ENCODE measurements at regions not wholly inside any gene's neighbourhood (a gene's known extent, or its start where the extent isn't known, plus 50 kb on each side); places are given as distances from the start of the nearest gene placed in this dataset.

DNA sequence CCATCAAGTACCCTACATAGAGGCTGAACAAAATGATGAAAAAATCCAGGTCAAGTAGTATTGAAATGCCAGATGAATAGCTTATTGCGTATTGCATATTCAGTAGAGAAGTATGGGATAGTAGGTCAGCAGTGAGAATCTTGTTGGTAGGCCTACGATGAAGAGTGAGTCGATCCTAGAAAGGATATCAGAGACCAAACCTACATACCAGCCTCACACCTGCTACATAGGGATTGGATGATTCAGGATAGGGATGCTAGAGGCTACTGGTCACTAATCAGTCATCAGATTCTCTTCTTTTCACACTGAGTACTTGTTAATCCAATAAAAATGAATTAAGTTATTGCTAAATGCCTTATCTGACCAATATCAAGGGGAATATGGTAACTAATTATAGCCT is 274.5 kb downstream of the DSEL start:
- Mint-ChIP-seq H3K4me3 (peak overlapping the region in 7 of 10 donors; percentile 5 to 70 (median 26)), H3K4me1 (peaks cover 16 to 48% (median 40%) of the 10 kb centered on the region in 4 donors), H3K9me3 (peaks cover 0 to 10% (median 0%) of the 10 kb centered on the region in 9 donors), H3K36me3 (no peaks in the 10 kb centered on the region), H3K27me3 (no peaks in the 10 kb centered on the region), H3K27ac (peak overlapping the region; percentile 56 to 93 (median 78))
- no peak for DNase-seq
- ATAC-seq: peak in 1 of 2 donors; percentile 4
- POLR2A ChIA-PET: no interaction called here

DNA sequence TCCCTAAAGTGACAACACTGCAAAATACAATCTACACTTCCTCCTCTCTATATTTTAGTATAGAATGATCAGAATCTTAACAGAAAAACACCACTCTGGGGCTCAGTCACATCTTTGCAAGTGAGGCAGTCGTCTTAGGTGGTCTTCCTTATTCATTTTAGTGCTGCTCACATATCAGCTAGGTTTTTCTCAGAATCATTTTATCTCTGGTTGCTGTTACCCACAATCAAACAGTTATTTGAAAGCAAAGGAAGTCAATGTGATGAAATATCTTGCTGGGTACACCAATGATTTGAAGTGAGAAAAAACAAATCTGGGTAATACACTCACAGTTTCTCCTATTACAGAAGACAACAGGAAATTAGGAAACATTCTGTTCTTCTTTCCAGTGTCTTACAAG is 275.2 kb downstream of the DSEL start:
- ATAC-seq: peak; percentile 66 to 85
- DNase-seq: peak in 4 of 10 donors; percentile 6 to 76 (median 60)
- peak overlapping the region in 9 of 10 donors; percentile 37 to 78 (median 64) for H3K4me3 Mint-ChIP-seq
- H3K4me1 Mint-ChIP-seq: peaks cover 16 to 54% (median 40%) of the 10 kb centered on the region in 4 donors
- POLR2A ChIA-PET: no interaction called here
- H3K9me3 Mint-ChIP-seq: peaks cover 0 to 10% (median 0%) of the 10 kb centered on the region in 9 donors
- H3K27ac Mint-ChIP-seq: peak overlapping the region; percentile 17 to 93 (median 68)
- H3K36me3 Mint-ChIP-seq: no peaks in the 10 kb centered on the region
- no peaks in the 10 kb centered on the region for H3K27me3 Mint-ChIP-seq

DNA sequence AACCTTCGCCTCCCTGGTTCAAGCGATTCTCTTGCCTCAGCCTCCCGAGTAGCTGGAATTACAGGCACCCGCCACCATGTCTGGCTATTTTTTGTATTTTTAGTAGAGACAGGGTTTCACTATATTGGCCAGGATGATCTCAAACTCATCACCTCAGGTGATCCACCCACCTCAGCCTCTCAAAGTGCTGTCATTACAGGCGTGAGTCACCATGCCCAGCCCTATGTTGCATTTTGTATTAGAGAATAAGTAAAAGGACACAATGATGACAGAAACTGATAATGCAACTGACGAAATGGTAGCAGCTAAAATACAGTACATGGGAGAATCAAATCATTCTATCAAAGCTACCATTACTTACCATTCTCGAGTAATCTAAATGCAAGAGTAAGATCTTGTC is 276.7 kb downstream of the DSEL start:
- no peak for ATAC-seq
- Mint-ChIP-seq H3K4me3 (no peak overlapping the region), H3K4me1 (peaks cover 16 to 54% (median 38%) of the 10 kb centered on the region in 4 donors), H3K27ac (peak overlapping the region in 6 of 10 donors; percentile 24 to 76 (median 45)), H3K36me3 (no peaks in the 10 kb centered on the region), H3K27me3 (no peaks in the 10 kb centered on the region), H3K9me3 (peaks cover 0 to 10% (median 0%) of the 10 kb centered on the region in 9 donors)
- no peak for DNase-seq
- POLR2A ChIA-PET: interaction anchor here (0.6 kb wide), 1 partner anchor 23 kb away, joined by 4 read pairs; no protein-coding TSS in a partner anchor

DNA sequence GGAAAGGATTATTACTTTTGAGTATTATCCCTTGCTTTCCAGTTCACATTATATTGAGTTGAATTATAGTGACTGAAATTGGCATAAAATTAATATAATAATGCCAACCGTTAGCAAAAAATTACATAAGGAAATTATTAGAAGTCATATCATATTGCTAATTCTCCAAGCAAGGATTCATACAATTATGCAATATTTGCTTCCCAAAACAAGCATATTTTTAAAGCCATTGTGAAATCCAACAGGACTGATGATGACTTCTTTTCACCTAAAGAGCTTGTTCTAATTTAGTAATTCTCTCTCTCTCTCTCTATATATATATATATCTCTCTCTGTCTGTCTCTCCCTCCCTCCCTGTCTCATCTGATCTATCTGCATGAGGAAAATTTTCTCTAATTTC is 283.5 kb downstream of the DSEL start:
- DNase-seq (no peak), ATAC-seq (no peak)
- H3K27me3 Mint-ChIP-seq: no peaks in the 10 kb centered on the region
- H3K9me3 Mint-ChIP-seq: peaks cover 0 to 9% (median 2%) of the 10 kb centered on the region in 9 donors
- H3K27ac Mint-ChIP-seq: no peak overlapping the region
- no peak overlapping the region for H3K4me3 Mint-ChIP-seq
- POLR2A ChIA-PET: no interaction called here
- H3K4me1 Mint-ChIP-seq: peaks cover 0 to 12% (median 3%) of the 10 kb centered on the region in 4 donors
- H3K36me3 Mint-ChIP-seq: peaks cover 0 to 8% (median 3%) of the 10 kb centered on the region in 3 donors

DNA sequence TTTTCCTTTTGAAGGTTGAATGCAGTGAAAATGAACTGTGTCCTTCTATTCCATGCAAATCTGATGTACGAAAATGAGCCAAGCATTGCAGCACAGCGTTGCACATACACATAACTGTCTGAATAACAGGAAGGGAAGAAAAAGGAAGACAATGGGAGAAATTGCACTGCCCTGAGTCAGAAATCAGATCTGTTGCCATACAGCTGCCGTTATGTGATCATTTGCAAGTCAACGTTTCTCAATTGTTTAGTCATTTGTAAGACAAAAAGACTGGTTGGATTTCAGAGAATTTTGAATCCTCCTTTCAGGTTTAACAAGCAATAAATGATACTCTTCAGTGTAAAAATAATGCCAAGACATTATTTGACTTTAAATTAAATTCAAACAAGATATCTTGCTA is 284.1 kb downstream of the DSEL start:
- H3K36me3 Mint-ChIP-seq: peaks cover 0 to 8% (median 3%) of the 10 kb centered on the region in 3 donors
- ATAC-seq (no peak), DNase-seq (no peak)
- no peak overlapping the region for H3K4me3 Mint-ChIP-seq
- H3K27ac Mint-ChIP-seq: peak overlapping the region in 1 of 10 donors; percentile 4
- no peaks in the 10 kb centered on the region for H3K27me3 Mint-ChIP-seq
- peaks cover 0 to 9% (median 2%) of the 10 kb centered on the region in 9 donors for H3K9me3 Mint-ChIP-seq
- peaks cover 0 to 12% (median 3%) of the 10 kb centered on the region in 4 donors for H3K4me1 Mint-ChIP-seq
- POLR2A ChIA-PET: no interaction called here

DNA sequence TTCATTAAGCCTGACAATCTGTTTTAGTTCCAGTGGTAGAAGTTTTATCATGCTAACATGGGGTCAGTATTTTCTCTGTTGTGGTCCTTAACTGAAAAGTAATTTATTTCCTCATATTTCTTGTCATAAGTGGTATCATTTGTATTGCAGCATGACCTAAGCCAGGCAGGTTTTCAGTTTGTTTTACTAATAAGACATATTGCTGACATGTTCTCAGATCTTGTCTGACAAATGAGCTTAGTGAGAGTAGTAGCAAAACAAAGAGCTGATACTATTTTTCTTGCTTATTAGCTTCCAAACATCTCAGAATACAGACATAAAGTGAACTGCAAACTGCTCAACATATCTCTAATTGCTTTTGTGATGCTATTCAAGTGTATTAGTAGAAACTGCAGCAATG is 293.6 kb downstream of the DSEL start:
- Mint-ChIP-seq H3K4me3 (no peak overlapping the region), H3K9me3 (no peaks in the 10 kb centered on the region), H3K27ac (no peak overlapping the region), H3K36me3 (no peaks in the 10 kb centered on the region), H3K4me1 (peaks cover 3 to 9% (median 4%) of the 10 kb centered on the region in 4 donors), H3K27me3 (no peaks in the 10 kb centered on the region)
- POLR2A ChIA-PET: no interaction called here
- DNase-seq (no peak), ATAC-seq (no peak)

DNA sequence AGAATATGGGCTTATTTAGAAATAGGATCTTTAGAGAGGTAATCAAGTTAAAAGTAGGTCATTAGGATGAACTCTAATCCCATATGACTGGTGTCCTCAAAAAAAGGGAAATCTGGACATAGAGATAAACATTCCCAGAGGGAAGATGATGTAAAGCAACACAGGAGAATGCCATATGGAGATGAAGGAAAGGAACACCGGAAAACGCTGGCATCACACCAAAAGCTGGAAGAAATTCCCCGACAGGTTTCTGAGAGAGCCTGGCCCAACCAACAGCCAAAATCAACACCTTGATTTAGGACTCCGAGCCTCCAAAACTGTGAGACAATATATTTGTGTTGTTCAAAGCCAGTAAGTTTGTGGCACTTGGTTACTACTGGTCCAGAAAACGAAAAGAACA is 296.7 kb downstream of the DSEL start:
- Mint-ChIP-seq H3K4me1 (peaks cover 3 to 12% (median 4%) of the 10 kb centered on the region in 4 donors), H3K9me3 (no peaks in the 10 kb centered on the region), H3K36me3 (no peaks in the 10 kb centered on the region), H3K27ac (peak overlapping the region in 2 of 10 donors; percentile 40 to 70), H3K4me3 (no peak overlapping the region), H3K27me3 (no peaks in the 10 kb centered on the region)
- no peak for DNase-seq
- POLR2A ChIA-PET: no interaction called here
- no peak for ATAC-seq

DNA sequence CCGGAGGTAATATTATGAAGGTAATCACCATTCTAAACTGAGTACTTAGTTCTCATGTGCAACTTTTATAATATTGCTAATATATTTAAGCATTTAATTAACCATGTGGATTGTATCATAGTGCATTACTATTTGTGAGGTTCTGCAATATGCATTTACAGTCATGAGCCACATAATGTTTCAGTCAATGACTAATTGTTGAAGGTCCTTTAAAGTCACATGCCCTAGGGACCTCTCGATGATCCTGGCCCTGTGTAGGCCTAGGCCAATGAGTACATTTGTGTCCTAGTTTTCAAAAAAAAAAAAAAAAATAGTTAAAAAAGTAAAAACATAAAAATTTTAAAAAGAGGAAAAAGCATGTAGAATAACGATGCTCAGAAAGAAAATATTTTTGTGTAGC is 298.0 kb downstream of the DSEL start:
- H3K27me3 Mint-ChIP-seq: no peaks in the 10 kb centered on the region
- H3K9me3 Mint-ChIP-seq: no peaks in the 10 kb centered on the region
- DNase-seq (no peak), ATAC-seq (no peak)
- POLR2A ChIA-PET: interaction anchor here (0.6 kb wide), 1 partner anchor 297 kb away, joined by 5 read pairs; no protein-coding TSS in a partner anchor
- H3K4me3 Mint-ChIP-seq: no peak overlapping the region
- H3K36me3 Mint-ChIP-seq: no peaks in the 10 kb centered on the region
- no peak overlapping the region for H3K27ac Mint-ChIP-seq
- H3K4me1 Mint-ChIP-seq: peaks cover 3 to 12% (median 4%) of the 10 kb centered on the region in 4 donors

DNA sequence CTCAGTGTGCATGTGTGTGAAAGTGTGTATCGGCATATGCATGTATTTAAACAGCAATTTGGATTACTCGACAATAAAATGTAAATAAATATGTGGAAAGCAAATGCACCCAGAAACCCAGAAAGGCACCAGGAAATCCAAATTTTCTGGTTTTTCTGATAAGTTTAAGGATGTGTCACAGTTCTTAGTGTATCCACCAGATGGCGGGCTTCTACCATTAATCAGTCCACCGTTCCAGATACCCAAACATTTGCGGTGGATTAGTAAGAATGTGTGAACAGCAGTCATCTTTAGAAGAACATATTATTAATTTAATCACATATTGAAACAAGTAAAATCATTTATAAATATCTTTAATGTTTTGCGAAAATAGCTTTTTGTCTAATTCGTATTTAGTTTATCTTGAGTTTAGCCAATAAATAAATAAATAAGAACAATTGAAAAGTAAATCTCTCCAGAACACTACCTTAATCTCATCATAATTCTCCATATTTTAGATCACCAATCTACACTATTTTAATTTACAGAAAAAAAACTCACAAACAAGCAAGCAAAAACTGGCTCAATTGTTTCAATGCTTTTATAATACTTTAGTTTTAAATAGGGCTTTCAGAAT is 298.9 kb downstream of the DSEL start:
- ATAC-seq (peak; percentile 83), DNase-seq (peak; percentile 27 to 73 (median 60))
- POLR2A ChIA-PET: no interaction called here
- Mint-ChIP-seq H3K4me3 (no peak overlapping the region), H3K36me3 (no peaks in the 10 kb centered on the region), H3K27ac (no peak overlapping the region), H3K27me3 (no peaks in the 10 kb centered on the region), H3K9me3 (no peaks in the 10 kb centered on the region), H3K4me1 (peaks cover 2 to 12% (median 4%) of the 10 kb centered on the region in 4 donors)

DNA sequence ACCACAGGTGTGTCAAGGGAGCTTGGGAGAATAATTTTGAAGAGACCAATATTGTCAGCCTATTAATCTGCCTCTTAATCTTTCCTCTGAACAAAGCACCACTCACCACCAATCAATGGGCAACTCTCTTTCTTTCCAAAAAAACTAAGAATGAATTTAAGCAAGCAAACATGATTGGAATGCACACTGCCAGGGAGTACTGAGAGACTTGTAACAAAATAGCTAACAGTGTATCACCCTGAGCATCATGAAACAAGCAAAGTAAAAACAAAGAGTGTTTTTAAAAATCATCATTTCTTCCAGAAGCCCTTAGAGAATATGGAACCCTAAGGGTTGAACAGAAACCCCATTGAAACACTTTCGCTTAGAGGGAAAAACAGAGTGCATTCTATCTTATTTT is 299.7 kb downstream of the DSEL start:
- Mint-ChIP-seq H3K9me3 (no peaks in the 10 kb centered on the region), H3K4me1 (peaks cover 2 to 12% (median 4%) of the 10 kb centered on the region in 4 donors), H3K36me3 (no peaks in the 10 kb centered on the region), H3K27ac (no peak overlapping the region), H3K27me3 (no peaks in the 10 kb centered on the region), H3K4me3 (no peak overlapping the region)
- DNase-seq (no peak), ATAC-seq (no peak)
- POLR2A ChIA-PET: no interaction called here

DNA sequence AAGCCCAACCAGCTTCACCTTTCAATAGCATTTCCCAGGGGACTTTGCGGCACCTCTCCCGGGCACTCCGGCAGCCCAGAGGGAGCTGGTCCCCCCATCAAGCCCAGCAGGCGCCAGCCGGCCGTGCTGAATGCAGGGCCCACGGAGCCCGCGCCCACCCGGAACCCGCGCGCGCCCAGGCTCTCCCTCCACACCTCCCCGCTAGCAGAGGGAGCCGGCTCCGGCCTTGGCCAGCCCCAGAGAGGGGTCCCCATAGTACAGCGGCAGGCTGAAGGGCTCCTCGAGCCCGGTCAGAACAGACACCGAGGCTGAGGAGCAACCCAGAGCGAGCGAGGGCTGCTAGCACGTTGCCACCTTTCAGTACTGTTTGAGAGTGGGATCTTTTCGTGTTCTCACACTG is 300.8 kb downstream of the DSEL start:
- no peaks in the 10 kb centered on the region for H3K36me3 Mint-ChIP-seq
- POLR2A ChIA-PET: no interaction called here
- H3K4me3 Mint-ChIP-seq: no peak overlapping the region
- H3K27ac Mint-ChIP-seq: no peak overlapping the region
- ATAC-seq (no peak), DNase-seq (no peak)
- H3K27me3 Mint-ChIP-seq: no peaks in the 10 kb centered on the region
- no peaks in the 10 kb centered on the region for H3K9me3 Mint-ChIP-seq
- peaks cover 2 to 12% (median 4%) of the 10 kb centered on the region in 4 donors for H3K4me1 Mint-ChIP-seq

DNA sequence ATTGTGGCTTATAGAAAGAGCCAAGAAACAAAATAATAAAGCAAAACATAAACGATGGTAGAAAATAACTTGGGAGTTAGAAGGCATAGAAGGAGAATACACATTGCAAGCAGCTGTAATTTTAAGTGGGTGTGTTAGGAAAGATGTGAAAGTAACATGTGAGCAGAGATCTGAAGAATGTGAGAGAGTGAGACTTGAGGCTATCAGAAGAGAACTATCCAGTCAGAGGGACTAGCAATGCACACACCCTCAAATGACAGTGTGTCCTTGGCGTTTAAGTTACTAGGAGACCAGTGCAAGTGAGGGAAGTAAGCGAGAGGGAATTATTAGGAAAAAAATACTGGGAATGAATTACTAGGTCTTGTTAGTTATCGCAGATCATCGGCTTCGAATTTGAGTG is 304.9 kb downstream of the DSEL start:
- no peak for DNase-seq
- ATAC-seq: no peak
- Mint-ChIP-seq H3K9me3 (no peaks in the 10 kb centered on the region), H3K27ac (no peak overlapping the region), H3K36me3 (no peaks in the 10 kb centered on the region), H3K4me1 (no peaks in the 10 kb centered on the region), H3K27me3 (no peaks in the 10 kb centered on the region), H3K4me3 (no peak overlapping the region)
- POLR2A ChIA-PET: no interaction called here

DNA sequence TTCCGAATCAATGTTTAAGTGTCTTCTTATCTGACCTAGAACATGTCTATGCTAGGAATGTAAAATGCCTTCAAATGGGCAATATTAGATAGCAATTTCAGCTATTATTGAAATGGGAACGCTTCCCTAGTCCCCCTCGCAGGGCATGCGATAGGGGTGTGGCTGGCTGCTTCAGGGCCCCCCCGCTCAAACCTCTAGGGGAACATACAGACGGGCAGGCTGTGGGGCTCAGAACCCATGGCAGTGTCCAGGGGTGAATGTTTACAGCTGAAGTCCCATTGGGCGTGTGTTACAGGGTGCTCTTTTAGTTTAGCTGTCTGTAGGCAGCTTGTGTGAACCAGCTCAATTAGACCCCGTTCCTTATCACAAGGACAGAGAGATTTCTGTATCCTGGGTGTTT is 315.9 kb downstream of the DSEL start:
- H3K4me3 Mint-ChIP-seq: no peak overlapping the region
- H3K27me3 Mint-ChIP-seq: peaks cover 4 to 23% (median 9%) of the 10 kb centered on the region in 5 donors
- H3K36me3 Mint-ChIP-seq: no peaks in the 10 kb centered on the region
- no peaks in the 10 kb centered on the region for H3K4me1 Mint-ChIP-seq
- DNase-seq: peak in 1 of 10 donors; percentile 4
- H3K9me3 Mint-ChIP-seq: no peaks in the 10 kb centered on the region
- H3K27ac Mint-ChIP-seq: no peak overlapping the region
- POLR2A ChIA-PET: no interaction called here
- no peak for ATAC-seq
